ENCODE measurements at regions not wholly inside any gene's neighbourhood (a gene's known extent, or its start where the extent isn't known, plus 50 kb on each side); places are given as distances from the start of the nearest gene placed in this dataset.

GRCh38 chr6:93554018-93554417 lies 134.7 kb upstream of the EPHA7 start:
- TF ChIP-seq YY1 (IDR thresholded peaks at IDR 0.05; ENCODE audit: insufficient read depth, insufficient read length) (no peak), ZNF274 (IDR thresholded peaks at IDR 0.05; ENCODE audit: low read depth, low read length) (no peak)

Data from NT2/D1 (cell line).